VCaP (cell line): ENCODE measurements at regions not wholly inside any gene's neighbourhood (a gene's known extent, or its start where the extent isn't known, plus 50 kb on each side); places are given as distances from the start of the nearest gene placed in this dataset.

Source experiments
- H3K27ac ChIP-seq: fragments of 450-650 bp; 2 replicates; pipeline ENCODE4 v1.5.1; 2017
- TF ChIP-seq, protein P1 (sequence below): fragments of 450-650 bp; conservative IDR thresholded peaks from 2 replicates; pipeline ENCODE4 v1.5.1; 2017; ENCODE audit warnings: mild to moderate bottlenecking, moderate library complexity

DNA sequence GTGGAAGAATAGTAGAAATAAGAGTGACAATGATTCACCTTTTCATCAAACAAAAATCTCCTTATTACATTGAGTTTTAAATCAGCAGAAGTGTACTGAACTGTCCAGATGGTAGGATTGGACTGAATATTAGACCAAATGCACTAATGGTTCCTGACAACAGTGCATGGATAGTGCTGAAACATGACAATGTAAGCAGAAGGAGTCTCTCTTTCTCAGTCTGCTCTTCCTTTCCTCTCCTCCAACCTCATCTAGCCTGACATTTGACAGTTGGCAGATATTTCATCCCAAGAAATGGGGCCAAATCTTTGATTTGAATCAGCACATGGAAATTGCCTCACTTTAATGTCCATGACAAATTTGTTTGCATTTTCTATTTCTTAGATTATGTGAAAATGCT is 225.1 kb upstream of the PLSCR5 start:
- TF ChIP-seq, protein P1, sequence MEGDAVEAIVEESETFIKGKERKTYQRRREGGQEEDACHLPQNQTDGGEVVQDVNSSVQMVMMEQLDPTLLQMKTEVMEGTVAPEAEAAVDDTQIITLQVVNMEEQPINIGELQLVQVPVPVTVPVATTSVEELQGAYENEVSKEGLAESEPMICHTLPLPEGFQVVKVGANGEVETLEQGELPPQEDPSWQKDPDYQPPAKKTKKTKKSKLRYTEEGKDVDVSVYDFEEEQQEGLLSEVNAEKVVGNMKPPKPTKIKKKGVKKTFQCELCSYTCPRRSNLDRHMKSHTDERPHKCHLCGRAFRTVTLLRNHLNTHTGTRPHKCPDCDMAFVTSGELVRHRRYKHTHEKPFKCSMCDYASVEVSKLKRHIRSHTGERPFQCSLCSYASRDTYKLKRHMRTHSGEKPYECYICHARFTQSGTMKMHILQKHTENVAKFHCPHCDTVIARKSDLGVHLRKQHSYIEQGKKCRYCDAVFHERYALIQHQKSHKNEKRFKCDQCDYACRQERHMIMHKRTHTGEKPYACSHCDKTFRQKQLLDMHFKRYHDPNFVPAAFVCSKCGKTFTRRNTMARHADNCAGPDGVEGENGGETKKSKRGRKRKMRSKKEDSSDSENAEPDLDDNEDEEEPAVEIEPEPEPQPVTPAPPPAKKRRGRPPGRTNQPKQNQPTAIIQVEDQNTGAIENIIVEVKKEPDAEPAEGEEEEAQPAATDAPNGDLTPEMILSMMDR: no peak
- no peak overlapping the region for H3K27ac ChIP-seq

DNA sequence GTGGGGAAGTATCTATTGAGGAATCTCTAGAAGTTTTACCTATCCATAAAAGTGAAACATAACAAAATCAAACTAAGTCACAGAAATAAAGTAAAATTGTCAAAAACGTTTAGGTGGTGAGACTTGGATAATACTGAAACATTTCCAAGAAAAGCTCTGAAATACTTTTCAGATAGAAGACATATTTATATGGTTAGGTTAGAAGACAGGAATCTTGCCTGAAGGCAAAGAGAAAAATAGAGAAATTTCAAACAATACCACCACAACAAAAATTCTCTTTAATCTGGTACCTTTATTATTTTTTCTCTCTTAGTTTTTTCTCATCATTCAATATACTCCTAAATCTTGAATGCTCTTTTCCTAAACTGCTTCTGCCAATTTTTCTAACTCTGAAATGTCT is 222.7 kb upstream of the PLSCR5 start:
- no peak overlapping the region for H3K27ac ChIP-seq
- TF ChIP-seq, protein P1: no peak

DNA sequence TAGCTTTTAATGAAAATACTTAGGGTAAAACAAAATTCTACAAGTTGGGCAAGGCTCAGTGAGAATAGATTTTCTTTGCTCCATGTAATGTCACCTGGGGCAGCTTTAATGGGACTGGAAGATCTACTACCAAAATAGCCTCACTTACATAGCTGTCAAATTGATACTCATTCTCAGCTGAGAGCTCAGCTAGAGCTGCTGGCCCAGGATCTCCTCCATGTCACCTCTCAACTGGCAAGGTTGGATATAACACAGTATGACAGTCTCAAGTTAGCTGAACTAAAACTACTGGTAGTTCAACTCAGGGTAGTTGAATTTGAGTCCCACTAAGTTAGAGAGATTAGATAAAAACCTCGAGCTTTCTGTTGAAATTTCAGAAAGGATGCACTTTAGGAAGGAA is 218.5 kb upstream of the PLSCR5 start:
- TF ChIP-seq, protein P1: no peak
- H3K27ac ChIP-seq: no peak overlapping the region

DNA sequence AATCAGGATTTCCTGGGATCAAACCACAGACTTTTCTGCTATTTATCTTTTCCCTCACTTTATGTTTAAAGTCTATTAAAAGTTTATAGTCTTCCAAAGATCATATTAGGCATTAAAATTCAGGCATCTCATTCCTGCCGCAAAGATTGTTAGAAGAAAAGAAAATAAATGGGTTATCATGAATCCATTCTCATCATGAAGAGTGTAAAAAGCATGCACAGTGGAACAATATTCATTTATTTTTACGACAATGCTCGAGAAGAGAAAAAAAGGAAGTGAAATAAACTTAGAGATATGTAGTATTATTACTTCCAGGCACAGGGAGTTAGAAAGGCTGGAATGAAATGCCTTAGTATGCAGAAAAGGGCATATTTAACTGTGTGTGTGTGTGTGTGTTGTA is 213.7 kb upstream of the PLSCR5 start:
- TF ChIP-seq, protein P1: no peak
- H3K27ac ChIP-seq: no peak overlapping the region

DNA sequence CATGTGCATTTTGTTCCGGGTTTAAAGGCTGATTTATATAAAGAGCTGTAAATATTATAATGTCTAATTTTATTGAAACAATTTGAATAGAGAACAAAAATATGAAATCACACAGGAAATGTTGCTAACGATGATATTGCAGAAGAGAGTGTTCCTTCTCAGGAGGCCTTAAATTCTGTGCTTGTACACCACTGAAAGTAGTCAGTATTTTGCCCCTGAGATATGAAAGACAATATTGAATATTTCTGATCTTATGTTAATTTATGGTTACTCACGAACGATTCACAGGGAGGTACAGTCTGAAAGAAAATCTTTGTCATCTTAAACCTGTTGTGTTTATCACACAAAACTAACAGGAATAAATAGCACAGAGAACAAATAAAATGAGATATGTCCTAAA is 213.2 kb upstream of the PLSCR5 start:
- H3K27ac ChIP-seq: no peak overlapping the region
- TF ChIP-seq, protein P1: no peak

DNA sequence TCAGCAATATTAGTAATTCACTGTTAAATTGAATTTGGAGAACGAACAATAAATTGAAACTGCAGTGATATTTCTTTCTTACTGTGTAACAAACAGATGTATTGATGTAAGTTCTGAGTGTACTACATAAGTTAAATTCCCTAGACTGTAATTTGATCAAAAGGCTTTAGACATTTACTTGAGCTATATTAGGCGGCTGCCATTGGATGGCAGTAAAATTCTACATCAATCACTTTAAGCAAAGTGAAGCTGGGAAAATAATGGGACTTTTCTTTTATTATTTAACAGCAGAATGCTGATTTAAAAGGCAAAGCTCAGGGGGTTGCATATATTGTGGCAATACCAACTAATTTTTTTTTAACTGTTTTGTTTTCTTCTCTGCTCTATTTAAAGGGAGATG is 212.6 kb upstream of the PLSCR5 start:
- TF ChIP-seq, protein P1: peak; percentile 74
- no peak overlapping the region for H3K27ac ChIP-seq

DNA sequence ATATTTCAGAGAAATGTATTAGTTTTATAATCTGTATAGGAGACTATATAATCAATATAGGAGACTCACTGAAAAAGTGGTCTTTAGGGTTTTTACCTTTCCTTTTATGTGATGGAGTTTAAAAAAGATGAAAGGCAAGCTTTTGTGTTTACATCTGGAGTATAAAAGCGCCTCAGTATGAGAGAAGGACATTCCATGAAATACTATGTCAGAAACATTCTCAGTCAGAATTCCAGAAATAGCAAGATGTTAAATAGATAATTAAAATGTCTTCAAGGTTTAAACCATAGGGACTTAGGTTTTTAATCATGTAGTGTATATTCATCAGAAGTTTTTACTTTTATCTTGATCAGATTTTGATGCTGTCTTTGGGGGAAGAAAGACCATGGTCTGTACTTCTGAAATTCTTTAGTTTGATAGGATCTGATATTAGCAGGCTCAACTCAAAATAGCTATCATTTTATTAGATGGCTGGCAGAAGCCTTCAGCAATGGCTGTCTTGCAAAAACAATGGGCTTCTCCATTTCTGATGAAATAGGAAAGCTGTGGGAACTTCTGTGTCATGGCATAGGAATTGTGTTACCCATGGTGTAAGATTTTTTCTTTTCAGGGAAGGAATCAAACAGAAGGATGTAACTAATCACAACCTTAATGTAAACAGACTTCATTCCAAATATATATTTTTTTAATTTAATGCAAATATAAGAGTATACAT is 209.6 kb upstream of the PLSCR5 start:
- TF ChIP-seq, protein P1: no peak

More for the DNA sequence above, 209.6 kb upstream of the PLSCR5 start:
- H3K27ac ChIP-seq: no peak overlapping the region
